ENCODE measurements at regions not wholly inside any gene's neighbourhood (a gene's known extent, or its start where the extent isn't known, plus 50 kb on each side); places are given as distances from the start of the nearest gene placed in this dataset.
"Not testable (repeated sequence)": the region's sequence is repeated elsewhere in the genome, so short reads cannot be mapped to it uniquely, and the experiment has no call there.

DNA sequence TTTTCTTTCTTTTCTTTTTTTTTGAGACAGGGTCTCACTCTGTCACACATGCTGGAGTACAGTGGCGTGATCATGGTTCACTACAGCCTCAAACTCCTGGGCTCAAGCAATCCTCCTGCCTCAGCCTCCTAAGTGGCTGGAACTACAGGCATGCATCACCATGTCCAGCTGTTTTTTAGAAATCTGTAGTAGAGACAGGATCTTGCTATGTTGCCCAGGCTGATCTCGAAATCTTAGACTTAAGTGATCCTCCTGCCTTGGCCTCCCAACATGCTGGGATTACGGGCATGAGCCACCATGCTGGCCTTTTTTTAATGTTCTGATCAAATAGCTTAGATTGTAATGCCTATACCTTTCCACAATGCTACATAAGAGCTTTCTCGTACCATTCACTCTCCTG is 107.0 kb upstream of the KCTD7 start:
- Histone ChIP-seq H3K4me3 (no peak overlapping the region), H3K4me1 (no peaks in the 10 kb centered on the region), H3K9me3 (no peaks in the 10 kb centered on the region), H3K27ac (no peak overlapping the region), H3K36me3 (peaks cover 0 to 15% of the 10 kb centered on the region in 2 donors), H3K27me3 (no peaks in the 10 kb centered on the region)
- 84 to 86% methylated on average over 4 of the region's 4 CpGs for WGBS, 2 donors (ENCODE audit: low coverage in 1 of 2)
- TF ChIP-seq, protein P1, sequence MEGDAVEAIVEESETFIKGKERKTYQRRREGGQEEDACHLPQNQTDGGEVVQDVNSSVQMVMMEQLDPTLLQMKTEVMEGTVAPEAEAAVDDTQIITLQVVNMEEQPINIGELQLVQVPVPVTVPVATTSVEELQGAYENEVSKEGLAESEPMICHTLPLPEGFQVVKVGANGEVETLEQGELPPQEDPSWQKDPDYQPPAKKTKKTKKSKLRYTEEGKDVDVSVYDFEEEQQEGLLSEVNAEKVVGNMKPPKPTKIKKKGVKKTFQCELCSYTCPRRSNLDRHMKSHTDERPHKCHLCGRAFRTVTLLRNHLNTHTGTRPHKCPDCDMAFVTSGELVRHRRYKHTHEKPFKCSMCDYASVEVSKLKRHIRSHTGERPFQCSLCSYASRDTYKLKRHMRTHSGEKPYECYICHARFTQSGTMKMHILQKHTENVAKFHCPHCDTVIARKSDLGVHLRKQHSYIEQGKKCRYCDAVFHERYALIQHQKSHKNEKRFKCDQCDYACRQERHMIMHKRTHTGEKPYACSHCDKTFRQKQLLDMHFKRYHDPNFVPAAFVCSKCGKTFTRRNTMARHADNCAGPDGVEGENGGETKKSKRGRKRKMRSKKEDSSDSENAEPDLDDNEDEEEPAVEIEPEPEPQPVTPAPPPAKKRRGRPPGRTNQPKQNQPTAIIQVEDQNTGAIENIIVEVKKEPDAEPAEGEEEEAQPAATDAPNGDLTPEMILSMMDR (IDR thresholded peaks at IDR 0.05): no peak
- no peak for TF ChIP-seq POLR2A (IDR thresholded peaks at IDR 0.05)
- no peak for TF ChIP-seq POLR2AphosphoS5 (IDR thresholded peaks at IDR 0.05)
- no peak for TF ChIP-seq EP300 (IDR thresholded peaks at IDR 0.05)
- ATAC-seq: no peak

DNA sequence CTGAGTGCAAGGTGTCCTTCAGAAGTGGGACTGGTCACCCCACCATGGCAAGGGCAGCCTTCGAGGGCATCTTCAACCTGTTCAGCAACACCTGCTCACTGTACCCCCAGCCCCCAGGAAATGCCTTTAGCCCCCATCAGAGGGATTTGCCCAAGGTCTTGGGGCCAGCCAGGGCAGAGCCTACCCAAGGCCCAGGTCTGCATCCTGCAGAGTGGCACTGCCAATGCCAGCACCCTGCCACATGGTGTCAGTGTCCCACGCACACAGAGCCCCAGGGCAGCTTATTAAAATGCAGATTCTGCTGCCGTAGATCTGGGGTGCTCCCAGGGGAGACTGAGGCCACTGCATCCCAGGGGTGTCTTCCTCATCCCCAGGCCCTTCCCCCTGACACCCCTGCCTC is 106.2 kb upstream of the KCTD7 start:
- Histone ChIP-seq H3K4me3 (no peak overlapping the region), H3K9me3 (no peaks in the 10 kb centered on the region), H3K27me3 (no peaks in the 10 kb centered on the region), H3K27ac (no peak overlapping the region), H3K4me1 (no peaks in the 10 kb centered on the region), H3K36me3 (peaks cover 0 to 15% of the 10 kb centered on the region in 2 donors)
- no peak for TF ChIP-seq EP300 (IDR thresholded peaks at IDR 0.05)
- TF ChIP-seq, protein P1 (IDR thresholded peaks at IDR 0.05): peak in 1 of 4 experiments; percentile 29
- WGBS, 2 donors (ENCODE audit: low coverage in 1 of 2): 0% methylated on average over 1 of the region's 3 CpGs; no CpG with 5 or more reads in 1 of the 2 donors
- no peak for ATAC-seq

- Histone ChIP-seq H3K27ac (no peak overlapping the region), H3K36me3 (peaks cover 0 to 17% of the 10 kb centered on the region in 2 donors), H3K27me3 (no peaks in the 10 kb centered on the region), H3K4me3 (no peak overlapping the region), H3K4me1 (no peaks in the 10 kb centered on the region), H3K9me3 (no peaks in the 10 kb centered on the region)
- 0 to 100% methylated on average over 1 of the region's 6 CpGs for WGBS, 2 donors (ENCODE audit: low coverage in 1 of 2)
- TF ChIP-seq EP300 (IDR thresholded peaks at IDR 0.05) (no peak), POLR2AphosphoS5 (IDR thresholded peaks at IDR 0.05) (no peak), POLR2A (IDR thresholded peaks at IDR 0.05) (no peak)
- TF ChIP-seq, protein P1 (IDR thresholded peaks at IDR 0.05): no peak
- no peak for ATAC-seq
Observed at GRCh38 chr7:66523409-66523808, 105.3 kb upstream of the KCTD7 start.

DNA sequence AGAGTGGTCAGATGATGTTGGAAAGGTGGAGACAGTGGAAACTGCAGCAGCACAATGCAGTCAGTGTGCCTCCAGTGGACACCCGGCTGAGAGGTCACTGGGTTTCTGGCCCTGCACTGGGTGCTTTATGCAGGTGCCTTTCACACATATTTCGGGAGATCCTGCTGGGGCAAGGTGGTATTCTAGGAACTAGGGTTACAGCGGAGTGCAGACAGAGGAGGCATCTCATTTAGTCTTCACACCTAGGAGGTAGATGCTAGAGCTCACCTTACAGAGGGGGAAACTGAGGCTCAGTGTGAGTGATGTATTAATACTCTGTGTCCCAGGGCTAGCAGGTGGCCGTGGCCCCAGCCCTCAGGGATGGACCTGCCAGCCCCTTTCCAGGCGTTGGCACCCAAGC is 103.9 kb upstream of the KCTD7 start:
- Histone ChIP-seq H3K4me1 (no peaks in the 10 kb centered on the region), H3K27ac (no peak overlapping the region), H3K9me3 (no peaks in the 10 kb centered on the region), H3K4me3 (no peak overlapping the region), H3K27me3 (no peaks in the 10 kb centered on the region), H3K36me3 (peaks cover 0 to 30% of the 10 kb centered on the region in 2 donors)
- 82% methylated on average over 3 of the region's 5 CpGs; no CpG with 5 or more reads in 1 of the 2 donors for WGBS, 2 donors (ENCODE audit: low coverage in 1 of 2)
- ATAC-seq: no peak
- TF ChIP-seq, protein P1 (IDR thresholded peaks at IDR 0.05): no peak
- TF ChIP-seq EP300 (IDR thresholded peaks at IDR 0.05): no peak
- no peak for TF ChIP-seq POLR2A (IDR thresholded peaks at IDR 0.05)
- no peak for TF ChIP-seq POLR2AphosphoS5 (IDR thresholded peaks at IDR 0.05)

DNA sequence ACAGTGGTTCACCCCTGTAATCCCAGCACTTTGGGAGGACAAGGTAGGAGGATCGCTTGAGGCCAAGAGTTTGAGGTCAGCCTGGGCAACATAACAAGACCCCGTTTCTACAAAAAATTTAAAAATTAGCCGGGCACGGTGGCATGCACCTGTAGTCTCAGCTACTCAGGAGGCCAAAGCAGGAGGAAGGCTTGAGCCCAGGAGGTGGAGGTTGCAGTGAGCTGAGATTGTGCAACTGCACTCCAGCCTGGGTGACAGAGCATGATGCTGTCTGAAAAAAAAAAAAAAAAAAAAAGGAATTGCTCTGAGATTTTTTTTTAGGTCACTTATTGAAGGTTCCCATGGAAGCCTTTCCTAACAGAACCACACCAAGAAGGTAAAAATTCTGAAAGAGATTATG is 101.9 kb upstream of the KCTD7 start:
- peaks cover 0 to 48% of the 10 kb centered on the region in 2 donors for H3K36me3 ChIP-seq
- not testable (repeated sequence) for H3K27ac ChIP-seq, H3K9me3 ChIP-seq, H3K4me3 ChIP-seq, ATAC-seq, H3K27me3 ChIP-seq, H3K4me1 ChIP-seq
- WGBS, 2 donors (ENCODE audit: low coverage in 1 of 2): 98% methylated on average over 4 of the region's 4 CpGs; no CpG with 5 or more reads in 1 of the 2 donors
